ENCODE measurements at regions not wholly inside any gene's neighbourhood (a gene's known extent, or its start where the extent isn't known, plus 50 kb on each side); places are given as distances from the start of the nearest gene placed in this dataset.

DNA sequence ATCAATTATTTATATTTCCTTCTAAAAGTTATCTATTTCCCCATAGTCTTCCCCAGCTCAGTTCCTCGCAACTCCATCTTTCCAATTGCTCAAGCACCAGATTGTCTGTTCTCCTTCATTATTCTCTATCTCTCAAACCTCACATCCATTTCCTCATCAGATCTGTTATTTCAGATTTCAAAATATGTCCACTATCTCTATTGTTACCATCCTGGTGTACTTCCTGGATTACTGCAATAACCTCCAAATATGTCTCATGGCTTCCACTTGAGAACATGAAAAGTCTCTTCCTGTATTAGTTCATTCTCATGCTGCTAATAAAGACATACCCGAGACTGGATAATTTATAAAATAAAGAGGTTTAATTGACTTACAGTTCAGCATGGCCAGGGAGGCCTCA is 641.7 kb upstream of the ZEB2 start:
- Histone ChIP-seq H3K27ac (no peak overlapping the region), H3K9me3 (no peaks in the 10 kb centered on the region), H3K4me1 (peaks cover 3 to 24% (median 16%) of the 10 kb centered on the region in 3 donors), H3K4me3 (no peak overlapping the region), H3K36me3 (no peaks in the 10 kb centered on the region), H3K27me3 (no peaks in the 10 kb centered on the region)
- WGBS, 2 donors (ENCODE audit: low coverage in 1 of 2) = 92 to 100% methylated on average over 2 of the region's 2 CpGs
- ATAC-seq = no peak
- TF ChIP-seq, protein P1, sequence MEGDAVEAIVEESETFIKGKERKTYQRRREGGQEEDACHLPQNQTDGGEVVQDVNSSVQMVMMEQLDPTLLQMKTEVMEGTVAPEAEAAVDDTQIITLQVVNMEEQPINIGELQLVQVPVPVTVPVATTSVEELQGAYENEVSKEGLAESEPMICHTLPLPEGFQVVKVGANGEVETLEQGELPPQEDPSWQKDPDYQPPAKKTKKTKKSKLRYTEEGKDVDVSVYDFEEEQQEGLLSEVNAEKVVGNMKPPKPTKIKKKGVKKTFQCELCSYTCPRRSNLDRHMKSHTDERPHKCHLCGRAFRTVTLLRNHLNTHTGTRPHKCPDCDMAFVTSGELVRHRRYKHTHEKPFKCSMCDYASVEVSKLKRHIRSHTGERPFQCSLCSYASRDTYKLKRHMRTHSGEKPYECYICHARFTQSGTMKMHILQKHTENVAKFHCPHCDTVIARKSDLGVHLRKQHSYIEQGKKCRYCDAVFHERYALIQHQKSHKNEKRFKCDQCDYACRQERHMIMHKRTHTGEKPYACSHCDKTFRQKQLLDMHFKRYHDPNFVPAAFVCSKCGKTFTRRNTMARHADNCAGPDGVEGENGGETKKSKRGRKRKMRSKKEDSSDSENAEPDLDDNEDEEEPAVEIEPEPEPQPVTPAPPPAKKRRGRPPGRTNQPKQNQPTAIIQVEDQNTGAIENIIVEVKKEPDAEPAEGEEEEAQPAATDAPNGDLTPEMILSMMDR (IDR thresholded peaks at IDR 0.05) = no peak
- TF ChIP-seq POLR2A (IDR thresholded peaks at IDR 0.05) (no peak), POLR2AphosphoS5 (IDR thresholded peaks at IDR 0.05) (no peak), EP300 (IDR thresholded peaks at IDR 0.05) (no peak)

DNA sequence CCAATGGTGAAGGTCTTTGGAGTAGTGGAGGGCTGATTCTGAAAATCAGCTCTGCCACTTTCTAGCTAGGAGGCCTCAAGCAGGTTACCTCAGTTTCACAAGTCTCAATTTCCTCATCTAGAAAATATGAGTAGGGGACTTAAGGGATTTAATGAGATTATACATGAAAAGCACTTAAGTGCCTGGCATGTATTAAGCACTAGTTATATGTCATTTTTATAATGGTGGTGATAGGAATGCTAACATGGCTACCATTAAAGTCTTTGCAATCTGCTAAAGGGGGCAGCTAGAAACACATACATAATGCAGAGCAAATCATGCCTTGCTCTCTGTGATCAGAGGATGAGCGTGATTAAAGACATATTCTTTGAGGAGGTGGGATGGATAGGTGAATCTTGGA is 640.9 kb upstream of the ZEB2 start:
- Histone ChIP-seq H3K4me3 (no peak overlapping the region), H3K4me1 (peaks cover 3 to 24% (median 16%) of the 10 kb centered on the region in 3 donors), H3K27ac (no peak overlapping the region), H3K27me3 (no peaks in the 10 kb centered on the region), H3K36me3 (no peaks in the 10 kb centered on the region), H3K9me3 (no peaks in the 10 kb centered on the region)
- WGBS, 2 donors (ENCODE audit: low coverage in 1 of 2) = 80 to 100% methylated on average over 1 of the region's 1 CpG
- TF ChIP-seq, protein P1 (IDR thresholded peaks at IDR 0.05) = no peak
- TF ChIP-seq POLR2AphosphoS5 (IDR thresholded peaks at IDR 0.05) (no peak), POLR2A (IDR thresholded peaks at IDR 0.05) (no peak), EP300 (IDR thresholded peaks at IDR 0.05) (no peak)
- ATAC-seq = no peak

DNA sequence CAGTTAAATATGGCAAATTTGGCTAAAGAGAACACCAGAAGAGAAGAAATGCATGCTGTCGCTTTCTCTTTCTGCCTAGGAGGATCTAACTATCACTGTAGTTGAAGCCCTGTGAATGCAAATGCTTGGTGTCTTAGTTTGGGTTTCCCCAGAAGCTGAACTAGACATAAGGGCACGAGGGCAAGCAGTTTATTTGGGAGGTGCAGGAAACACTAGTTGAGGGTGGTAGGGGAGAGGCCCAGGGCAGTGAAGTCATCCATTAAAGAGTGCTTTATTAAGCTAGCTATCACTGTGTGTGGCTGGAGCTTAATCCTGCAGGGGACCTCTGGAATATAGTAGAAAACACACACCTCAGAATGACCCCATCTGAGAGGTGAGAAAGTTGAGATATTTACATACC is 639.8 kb upstream of the ZEB2 start:
- peaks cover 3 to 24% (median 16%) of the 10 kb centered on the region in 3 donors for H3K4me1 ChIP-seq
- no peaks in the 10 kb centered on the region for H3K27me3 ChIP-seq
- H3K9me3 ChIP-seq = no peaks in the 10 kb centered on the region
- WGBS, 2 donors (ENCODE audit: low coverage in 1 of 2) = 64 to 83% methylated on average over 1 to 2 of the region's 2 CpGs
- H3K4me3 ChIP-seq = no peak overlapping the region
- TF ChIP-seq EP300 (IDR thresholded peaks at IDR 0.05) = no peak
- TF ChIP-seq, protein P1 (IDR thresholded peaks at IDR 0.05) = no peak
- no peak for TF ChIP-seq POLR2AphosphoS5 (IDR thresholded peaks at IDR 0.05)
- TF ChIP-seq POLR2A (IDR thresholded peaks at IDR 0.05) = no peak
- H3K27ac ChIP-seq = no peak overlapping the region
- no peak for ATAC-seq
- no peaks in the 10 kb centered on the region for H3K36me3 ChIP-seq

DNA sequence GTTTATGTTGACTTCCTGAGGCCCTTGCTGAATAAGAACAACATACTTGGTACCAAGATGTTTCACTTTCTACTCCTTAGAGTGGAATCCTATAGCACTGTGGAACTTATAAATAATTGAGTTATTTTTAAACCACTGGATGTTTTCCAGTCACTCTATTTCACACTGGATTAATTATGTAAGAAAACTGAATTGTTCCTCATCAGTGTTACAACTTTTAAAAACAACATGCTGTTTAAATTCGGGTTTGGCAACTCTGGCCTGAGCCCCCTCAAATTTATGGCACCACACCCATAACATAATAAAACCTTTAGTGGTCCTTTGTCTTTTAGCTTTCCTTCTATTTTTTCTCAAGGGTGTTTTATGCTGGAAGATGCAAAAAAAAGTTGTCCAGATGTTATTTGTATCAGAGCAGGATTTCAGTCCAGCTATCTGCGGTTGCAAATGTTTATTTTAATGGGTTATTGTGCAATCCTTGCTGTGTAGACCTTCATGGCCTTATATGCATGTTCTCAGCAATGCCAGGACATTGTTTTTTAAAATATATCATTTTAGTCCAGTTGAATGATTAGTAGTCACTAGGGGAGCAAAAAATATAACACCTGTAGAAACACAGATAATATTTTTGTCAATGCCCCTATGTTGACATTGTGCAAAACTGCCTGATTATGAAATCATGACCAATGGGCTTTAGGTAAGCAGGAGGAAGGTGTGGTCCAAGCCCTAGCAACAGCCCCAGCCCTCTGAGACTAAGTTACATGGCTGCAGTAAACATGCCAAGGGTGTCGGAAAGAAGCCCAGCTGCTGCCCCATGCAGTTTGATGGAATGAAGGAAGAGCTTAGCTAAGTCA is 638.0 kb upstream of the ZEB2 start:
- Histone ChIP-seq H3K36me3 (no peaks in the 10 kb centered on the region), H3K27ac (peak overlapping the region in 3 of 4 donors; percentile 19 to 48 (median 34)), H3K9me3 (peaks cover 0 to 1% (median 0%) of the 10 kb centered on the region in 3 donors), H3K27me3 (no peaks in the 10 kb centered on the region), H3K4me1 (peaks cover 3 to 24% (median 16%) of the 10 kb centered on the region in 3 donors), H3K4me3 (no peak overlapping the region)
- WGBS, 2 donors (ENCODE audit: low coverage in 1 of 2) = 10 to 13% methylated on average over 3 of the region's 3 CpGs
- TF ChIP-seq EP300 (IDR thresholded peaks at IDR 0.05) (no peak), POLR2A (IDR thresholded peaks at IDR 0.05) (no peak), POLR2AphosphoS5 (IDR thresholded peaks at IDR 0.05) (peak; percentile 24)
- TF ChIP-seq, protein P1 (IDR thresholded peaks at IDR 0.05) = no peak
- peak; percentile 95 for ATAC-seq
